HG03378 (cell line): ENCODE measurements at regions not wholly inside any gene's neighbourhood (a gene's known extent, or its start where the extent isn't known, plus 50 kb on each side); places are given as distances from the start of the nearest gene placed in this dataset.
"Not testable (repeated sequence)": the region's sequence is repeated elsewhere in the genome, so short reads cannot be mapped to it uniquely, and the experiment has no call there.

Experiments
- ATAC-seq: cut with Tn5 transposase; IDR thresholded peaks from one replicate; pipeline ENCODE4 v1.9.1; 2021; ENCODE audit warnings: mild to moderate bottlenecking, moderate library complexity; ENCODE audit not compliant: unreplicated experiment

DNA sequence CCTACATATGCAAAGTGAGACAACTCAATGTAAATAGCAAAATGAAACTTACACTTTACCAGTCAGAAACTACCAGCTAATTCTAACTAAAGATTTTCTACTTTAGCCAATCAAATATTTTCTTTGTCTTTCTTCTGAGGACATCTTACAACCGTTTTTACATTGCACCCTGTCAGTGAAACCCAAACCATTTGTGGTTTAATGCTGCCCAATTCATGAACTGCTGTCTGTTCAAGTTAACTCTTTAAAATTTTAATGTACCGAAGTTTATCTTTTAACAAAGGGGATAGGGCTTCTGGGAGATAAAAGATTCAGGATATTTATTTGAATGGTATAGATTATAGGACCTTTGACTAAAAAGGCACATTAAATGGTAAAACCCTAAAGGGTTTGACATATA, 121.3 kb upstream of the HDDC2 start:
- no peak for ATAC-seq

DNA sequence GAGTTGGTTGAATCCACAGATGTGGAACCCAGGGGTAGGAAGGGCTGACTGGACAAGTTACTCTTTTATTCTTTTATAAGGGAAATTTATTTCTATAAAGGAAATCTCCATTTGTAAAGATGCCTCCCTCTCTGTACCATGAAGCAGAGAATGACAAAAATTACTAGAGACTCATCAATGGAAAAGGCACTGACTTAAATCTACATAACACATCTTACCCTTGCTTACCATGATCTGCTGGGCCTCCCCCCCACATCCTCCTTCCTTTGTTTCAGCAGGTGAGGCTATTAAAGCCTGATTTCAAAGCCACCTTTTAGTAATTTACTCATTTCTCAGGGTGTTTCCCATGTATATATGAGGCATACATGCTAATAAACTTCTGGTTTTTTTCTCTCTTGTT, 130.2 kb upstream of the HDDC2 start:
- ATAC-seq = no peak

DNA sequence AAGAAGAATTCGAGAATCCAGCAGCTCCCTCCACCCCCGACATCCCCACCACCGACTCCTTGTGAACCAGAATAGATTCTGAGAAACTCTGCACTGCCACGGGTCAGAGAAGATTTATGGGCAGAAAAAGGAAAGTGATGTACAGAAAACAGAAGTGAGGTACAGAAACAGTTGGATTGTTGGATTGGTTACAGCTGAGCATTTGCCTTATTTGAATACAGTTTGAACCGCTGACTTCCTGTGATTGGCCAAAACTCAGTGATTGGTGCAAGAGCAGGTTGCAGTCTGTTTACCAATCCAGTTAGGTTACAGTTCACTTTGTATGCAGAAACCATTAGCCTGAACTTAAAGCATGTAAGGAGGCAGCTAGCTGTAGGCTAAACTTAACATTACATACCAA, 131.2 kb upstream of the HDDC2 start:
- ATAC-seq = peak; percentile 70

DNA sequence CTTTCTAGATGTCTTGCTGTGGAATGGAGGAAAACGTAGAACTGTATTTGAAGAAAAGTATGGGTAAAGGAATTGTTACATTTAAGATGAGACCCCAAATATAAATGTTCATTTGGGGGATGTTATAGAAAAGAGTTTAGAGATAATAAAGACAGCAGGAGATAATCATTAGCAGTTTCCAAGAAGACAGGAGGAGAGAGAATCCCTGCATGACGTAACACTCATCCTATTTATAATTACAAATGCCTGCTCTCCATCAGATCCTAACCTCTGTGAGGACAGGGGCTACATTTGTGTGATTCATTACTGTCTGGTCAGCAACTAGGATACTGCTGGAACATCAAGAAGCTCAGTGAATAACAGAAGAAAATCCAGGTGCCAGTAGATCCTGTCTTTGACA, 133.0 kb upstream of the HDDC2 start:
- ATAC-seq = no peak

DNA sequence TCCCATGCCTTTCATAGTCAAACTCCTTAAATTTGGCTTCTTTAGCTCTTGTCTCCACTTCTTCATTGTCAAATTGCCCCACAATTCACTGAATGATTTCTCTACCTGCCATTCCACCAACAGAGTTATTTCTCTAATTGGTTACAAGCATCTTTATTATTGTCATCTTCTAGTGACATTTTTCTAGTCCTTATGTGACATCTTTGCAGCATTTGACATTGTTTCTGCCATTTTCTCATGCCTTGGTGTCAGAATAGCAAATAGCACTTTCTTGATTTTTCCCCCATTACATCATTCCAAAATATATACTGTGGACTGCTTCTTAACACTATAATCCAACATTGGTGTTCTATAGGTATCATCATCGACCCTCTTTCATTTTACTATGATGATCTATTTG, 137.7 kb upstream of the HDDC2 start:
- ATAC-seq = no peak

DNA sequence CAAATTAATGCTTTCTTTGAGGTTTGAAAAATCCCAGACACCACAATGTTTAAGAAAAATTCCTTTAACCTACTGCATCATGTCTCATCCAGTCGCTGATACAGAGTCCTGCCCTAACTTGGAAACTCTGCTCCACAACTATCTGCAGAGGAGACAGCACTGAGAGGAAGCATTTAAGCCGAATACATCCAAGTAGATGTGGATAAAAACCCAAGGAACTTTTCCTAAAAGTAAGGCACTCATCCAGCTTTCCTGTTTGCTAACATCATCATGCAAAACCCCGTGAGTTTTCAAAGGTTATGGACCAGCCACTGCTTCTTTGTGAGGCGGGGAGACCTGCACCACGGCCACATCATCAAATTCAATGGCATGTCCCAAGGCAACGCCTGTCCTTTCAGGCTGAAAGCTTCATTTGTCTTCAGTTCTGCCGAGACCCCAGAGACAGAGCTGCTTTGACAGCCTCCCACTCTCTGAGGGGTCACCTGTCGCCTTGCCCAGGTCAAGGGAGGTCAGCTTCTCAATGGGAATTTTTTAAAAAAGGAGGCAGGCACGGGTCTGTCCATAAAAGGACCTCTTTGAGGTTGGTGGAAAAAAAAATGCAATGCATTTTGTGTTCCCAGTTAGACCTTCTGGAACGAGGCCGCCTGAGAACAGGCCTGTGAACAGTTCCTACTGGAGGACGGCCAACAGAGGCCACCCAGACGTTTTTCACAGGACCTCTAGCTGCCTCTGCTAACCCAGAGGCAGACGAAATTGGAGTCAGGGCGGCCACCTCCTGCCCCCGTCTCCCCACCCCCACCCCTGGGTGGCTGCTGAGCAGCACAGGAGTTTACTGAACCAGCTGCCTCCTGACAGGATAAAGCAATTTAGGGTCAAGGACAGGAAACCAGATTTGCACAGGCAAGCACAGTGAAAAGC, 142.5 kb upstream of the HDDC2 start:
- ATAC-seq = no peak

DNA sequence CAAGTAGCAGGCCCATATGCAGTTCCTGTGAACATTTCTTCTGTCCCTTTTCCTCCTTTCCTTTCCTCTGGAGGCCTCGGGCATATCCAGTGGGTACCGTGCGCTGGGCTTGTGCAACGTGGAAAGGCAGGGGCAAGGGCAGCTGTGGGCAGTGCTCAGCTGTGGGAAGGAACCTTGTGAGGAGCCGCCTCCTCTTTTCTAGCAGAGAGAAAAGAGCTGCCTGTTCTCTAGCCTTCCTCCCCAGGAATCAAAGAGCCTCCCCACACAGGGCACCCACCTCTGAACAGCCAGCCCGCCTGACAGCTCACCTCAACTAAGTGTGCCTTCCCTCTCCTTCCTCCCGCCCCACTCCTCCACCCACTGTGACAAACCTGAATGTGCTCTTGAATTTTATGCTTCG, 143.3 kb upstream of the HDDC2 start:
- ATAC-seq = no peak

DNA sequence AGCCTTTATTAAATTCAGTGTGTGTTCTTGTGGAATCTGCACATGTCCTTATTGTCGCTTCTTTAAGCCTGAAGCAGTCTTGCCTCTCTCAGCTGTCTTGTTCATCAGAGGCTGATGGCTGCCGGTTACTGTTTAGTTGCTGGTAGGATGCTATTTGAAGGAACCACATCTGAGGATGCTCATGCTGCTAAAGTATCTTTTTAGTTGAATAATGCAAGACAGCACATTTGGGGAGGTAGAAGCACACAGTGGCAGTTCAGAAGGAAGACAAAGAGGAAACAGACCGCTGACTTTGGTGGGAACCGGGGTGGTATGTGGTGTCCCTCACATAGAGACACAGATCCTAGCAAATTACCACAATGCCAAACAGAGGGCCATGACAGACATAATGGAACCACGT, 144.2 kb upstream of the HDDC2 start:
- no peak for ATAC-seq

DNA sequence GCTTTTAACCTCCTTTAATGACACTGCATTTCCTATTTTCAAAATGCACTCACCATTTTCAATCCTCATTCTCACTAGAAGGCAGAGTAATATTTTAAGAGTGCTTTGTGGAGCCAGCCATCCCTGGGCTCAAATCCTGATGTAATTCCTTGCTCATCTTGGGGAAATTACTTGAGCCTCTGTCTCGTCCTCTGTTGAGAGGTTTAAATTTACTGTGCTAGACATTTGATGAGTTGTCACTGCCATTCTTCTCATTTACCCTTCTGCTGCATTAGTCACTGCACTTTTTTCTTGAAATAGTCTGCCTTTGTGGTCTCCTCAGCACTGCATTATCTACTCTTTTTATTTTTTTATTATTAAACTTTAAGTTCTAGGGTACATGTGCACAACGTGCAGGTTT, 150.0 kb upstream of the HDDC2 start:
- no peak for ATAC-seq

DNA sequence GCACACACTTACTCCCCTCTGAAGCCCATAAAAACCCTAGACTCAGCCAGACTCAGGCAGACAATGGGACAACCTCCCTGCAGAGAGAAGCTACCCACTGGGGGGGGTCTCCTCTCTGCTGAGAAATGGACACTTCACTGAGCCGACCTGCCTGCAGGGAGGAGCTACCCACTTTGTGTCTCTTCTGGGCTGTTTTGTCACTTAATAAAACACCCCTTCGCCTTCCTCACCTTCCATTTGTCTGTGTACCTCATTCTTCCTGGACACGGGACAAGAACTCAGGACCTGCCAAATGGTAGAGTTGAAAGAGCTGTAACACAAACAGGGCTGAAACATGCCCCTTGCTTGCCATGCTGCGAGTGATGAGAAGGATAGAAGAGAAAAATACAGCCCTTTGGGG, 151.7 kb upstream of the HDDC2 start:
- ATAC-seq = no peak

DNA sequence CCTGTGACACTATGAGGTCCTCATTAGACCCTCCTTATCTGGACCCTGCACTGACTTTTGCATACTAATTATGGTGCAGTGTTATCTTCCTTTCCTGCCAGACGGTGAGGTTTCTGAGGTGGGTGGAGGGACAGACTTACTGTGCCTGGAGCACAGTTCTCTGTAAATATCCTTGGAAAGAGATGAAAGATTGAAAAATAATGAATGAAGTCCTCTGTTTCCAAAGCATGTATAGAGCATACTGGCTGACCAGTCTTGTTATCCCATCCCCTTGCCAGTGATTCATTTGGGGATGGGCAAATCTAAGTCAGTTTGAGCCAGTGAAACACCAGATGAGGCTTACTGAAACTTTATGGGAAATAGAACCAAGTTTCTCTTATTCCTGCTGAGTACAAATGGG, 152.6 kb upstream of the HDDC2 start:
- ATAC-seq = no peak

DNA sequence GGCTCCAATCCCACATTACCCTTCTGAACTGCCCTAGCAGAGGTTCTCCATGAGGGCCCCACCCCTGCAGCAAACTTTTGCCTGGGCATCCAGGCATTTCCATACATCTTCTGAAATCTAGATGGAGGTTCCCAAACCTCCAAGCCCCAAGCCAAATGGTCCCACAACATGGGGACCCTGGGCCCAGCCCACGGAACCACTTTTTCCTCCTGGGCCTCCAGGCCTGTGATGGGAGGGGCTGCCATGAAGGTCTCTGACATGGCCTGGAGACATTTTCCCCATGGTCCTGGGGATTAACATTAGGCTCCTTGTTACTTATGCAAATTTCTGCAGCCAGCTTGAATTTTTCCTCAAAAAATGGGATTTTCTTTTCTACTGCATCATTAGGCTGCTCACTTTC, 156.7 kb upstream of the HDDC2 start:
- ATAC-seq = not testable (repeated sequence)

DNA sequence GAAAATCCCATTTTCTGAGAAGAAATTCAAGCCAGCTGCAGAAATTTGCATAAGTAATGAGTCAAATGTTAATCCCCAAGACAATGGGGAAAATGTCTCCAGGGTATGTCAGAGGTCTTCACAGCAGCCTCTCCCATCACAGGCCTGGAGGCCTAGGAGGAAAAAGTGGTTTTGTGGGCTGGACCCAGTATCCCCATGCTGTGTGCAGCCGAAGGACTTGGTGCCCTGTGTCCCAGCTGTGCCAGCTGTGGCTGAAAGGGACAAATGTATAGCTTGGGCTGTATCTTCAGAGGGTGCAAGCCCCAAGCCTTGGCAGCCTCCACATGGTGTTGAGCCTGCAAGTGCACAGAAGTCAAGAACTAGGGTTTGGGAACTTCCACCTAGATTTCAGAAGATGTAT, 163.6 kb upstream of the HDDC2 start:
- not testable (repeated sequence) for ATAC-seq

DNA sequence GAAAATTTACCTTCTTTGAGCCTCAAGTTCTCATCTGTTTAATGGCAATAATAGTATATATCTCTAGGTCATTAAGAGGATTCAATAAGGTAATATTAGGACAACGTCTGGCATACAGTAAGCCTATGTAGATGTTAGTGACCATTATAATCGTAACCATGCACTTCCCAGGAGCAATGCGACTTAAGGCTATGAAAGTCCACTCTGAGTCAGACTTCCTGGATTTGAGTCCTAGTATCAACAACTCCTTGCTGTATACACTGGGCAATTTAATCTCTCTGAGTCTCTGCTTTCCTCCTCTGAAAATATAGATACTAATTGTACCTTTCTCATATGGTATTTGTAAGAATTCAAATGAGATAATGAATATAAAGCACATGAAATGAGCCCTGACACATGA, 168.1 kb upstream of the HDDC2 start:
- ATAC-seq = no peak

DNA sequence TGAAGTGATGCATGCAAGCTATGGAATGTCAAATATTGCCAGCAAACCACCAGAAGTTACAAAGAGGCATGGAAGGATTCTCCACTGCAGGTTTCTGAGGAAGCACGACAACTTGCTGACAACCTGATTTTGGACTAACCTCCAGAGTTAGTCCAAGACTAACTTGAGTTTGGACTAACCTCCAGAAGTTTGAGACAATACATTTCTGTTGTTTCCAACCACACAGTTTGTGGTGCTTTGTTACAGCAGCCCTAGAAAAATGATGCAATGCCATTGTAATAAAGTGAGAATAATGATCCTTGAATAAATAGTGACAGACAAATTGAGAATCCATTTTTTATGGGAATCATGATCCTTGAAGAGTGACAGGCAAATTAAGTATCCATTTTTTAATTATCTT, 169.9 kb upstream of the HDDC2 start:
- no peak for ATAC-seq

DNA sequence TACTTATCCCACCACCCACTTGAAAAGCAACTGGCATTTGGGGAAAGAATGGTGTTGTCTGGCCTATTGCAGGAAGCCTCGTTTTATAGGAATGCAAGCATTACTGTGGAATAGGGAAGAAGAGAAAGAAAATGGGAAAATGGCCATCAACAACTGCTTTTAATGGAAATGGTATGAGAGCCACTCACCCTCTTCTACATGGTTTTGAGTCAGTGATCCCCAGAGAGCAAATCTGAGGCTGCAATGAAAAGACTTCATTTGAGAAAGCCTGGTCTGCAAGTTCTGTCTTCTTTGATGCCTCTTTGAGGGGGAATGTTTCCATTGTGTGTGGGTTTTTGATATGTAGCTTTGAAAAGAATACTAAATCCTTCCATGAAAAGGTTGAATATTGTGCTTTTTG, 172.3 kb upstream of the HDDC2 start:
- no peak for ATAC-seq

DNA sequence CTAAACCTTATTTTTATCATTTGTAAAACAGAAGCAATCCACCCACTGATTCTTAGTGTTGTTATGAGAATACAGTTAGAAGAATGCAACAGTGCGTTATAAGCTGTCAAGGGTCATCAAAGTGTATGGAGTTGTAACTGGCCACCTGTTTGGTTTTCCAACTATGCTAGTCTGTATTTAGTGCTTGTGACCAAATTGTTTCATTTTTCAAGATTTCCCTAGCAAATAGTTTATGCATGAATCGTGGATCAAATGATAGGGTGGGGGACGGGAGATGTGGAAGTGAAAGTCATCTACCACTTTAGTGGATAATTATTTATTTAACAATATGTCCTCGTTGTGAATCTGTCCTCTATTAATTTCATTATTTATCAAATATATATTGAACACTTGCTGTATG, 175.4 kb upstream of the HDDC2 start:
- no peak for ATAC-seq

DNA sequence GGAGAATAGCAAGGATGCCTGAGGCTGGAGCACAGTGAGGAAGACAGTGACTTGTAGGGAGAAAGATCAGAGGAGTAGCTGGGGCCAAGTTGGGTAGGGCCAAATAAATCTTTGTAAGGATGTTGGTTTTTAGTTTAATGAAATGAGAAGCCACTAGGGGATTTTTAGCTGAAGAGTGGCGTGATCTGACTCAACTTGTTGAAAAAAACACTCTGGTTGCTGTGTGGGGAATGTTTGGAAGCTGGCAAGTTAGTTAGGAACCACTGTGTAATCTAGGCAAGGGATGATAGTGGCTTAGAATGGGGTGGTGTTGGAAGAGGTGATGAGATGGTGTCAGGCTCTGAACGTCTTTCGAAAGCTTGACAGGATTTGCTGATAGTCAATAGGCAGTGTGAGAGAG, 176.1 kb upstream of the HDDC2 start:
- ATAC-seq = no peak

DNA sequence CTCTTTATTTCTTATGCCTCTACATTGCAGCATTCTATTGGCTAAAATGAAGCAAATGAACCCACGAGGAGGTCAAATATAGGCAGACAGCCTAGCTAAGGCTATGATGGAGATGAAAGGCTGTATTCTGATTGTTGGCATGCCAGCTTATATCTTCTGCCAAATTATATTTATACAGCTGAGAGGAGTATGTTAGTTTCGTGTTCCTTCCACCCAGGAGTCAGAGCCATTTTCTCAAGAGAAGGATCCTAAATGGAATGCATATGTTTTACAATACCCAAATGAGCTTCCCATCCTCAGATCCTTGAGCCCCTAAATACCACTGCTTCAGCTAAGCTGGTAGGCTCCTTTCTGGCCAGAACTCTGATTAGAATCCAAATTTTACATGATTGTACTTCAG, 178.4 kb upstream of the HDDC2 start:
- ATAC-seq = no peak

DNA sequence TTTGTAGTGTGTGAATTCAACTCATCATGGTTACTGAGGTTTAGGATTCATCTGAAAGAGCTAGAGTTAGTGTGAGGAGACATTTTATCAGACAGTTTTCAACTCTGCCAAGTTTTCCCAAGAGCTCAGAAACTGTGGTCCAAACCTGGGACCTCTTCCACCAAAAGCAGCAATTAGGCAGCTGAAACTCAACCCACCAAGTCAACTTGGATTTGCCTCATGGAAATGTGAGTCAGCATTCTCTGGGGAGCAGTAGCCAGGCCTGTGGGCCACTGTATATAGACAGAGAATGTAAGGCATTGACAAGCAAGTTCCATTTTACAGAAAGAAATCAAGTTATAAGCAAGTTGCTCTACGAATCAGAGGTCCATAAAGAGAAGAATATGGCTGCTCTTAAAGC, 178.8 kb upstream of the HDDC2 start:
- no peak for ATAC-seq

DNA sequence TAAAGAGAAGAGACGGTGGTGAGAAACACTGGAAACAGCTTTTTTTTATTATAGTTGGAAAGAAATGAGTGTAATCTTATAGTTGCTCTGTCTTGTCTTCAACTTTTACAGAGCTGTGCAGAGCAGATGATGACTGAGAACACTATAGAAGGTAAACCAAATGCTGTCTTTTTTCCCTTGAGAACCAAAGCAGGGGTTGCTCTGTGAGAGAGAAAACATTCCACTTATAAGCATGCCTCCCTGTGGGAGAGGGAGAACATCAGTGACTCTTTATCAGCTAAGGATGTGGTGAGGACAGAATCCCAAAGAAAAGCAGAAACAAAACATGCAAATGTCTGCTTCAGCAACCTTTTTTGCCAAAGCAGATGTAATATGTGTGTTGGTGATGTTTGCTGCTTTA, 179.3 kb upstream of the HDDC2 start:
- no peak for ATAC-seq

DNA sequence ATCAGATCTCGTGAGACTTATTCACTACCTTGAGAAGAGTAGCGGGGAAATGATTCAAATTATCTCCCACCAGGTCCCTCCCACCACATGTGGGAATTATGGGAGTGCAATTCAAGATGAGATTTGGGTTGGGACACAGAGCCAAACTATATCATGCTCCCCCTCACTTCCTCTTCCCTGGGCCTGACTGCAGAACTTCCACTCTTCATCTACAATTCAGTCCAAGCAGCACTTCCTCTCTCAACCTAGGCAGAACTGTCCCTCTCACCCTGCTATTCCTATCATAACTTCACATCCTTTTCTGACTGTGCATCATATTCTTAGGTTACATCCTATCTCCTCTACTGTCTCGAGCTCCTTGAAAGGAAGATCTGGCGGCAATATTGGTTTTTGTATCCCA, 184.0 kb upstream of the HDDC2 start:
- ATAC-seq = no peak

DNA sequence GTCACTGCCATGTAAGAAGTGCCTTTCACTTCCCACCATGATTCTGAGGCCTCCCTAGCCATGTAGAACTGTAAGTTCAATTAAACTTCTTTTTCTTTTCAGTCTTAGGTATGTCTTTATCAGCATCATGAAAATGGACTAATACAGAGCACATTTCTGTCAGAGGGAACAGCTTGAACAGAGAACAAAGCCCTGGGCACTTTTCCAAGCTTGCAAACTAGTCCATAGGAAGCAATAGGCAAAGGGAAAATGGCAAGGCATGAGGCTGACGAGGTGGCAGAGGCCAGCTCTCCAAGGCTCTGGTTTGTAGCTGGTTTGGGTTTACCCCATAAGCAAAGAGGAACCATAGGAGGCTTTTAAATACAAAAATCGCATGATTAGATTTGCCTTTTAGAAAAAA, 185.1 kb upstream of the HDDC2 start:
- no peak for ATAC-seq
